GM13977 (cell line): ENCODE measurements at regions not wholly inside any gene's neighbourhood (a gene's known extent, or its start where the extent isn't known, plus 50 kb on each side); places are given as distances from the start of the nearest gene placed in this dataset.
"Not testable (repeated sequence)": the region's sequence is repeated elsewhere in the genome, so short reads cannot be mapped to it uniquely, and the experiment has no call there.

Experiments used
- DNase-seq: peaks from one replicate; pipeline ENCODE4 v3.0.0; 2012; ENCODE audit warnings: low spot score
- CTCF ChIP-seq: IDR thresholded peaks from 2 replicates; pipeline ENCODE4 v1.5.1; 2012; ENCODE audit warnings: mild to moderate bottlenecking, control low read depth; ENCODE audit not compliant: insufficient read depth; ENCODE audit errors: extremely low read depth, missing control alignments
- in situ Hi-C: fragments of 300-500 bp; cut with MboI; formaldehyde crosslinking; loops from one replicate; pipeline ENCODE4 v1.12.0; 2022; ENCODE audit warnings: low sequenced_read_pairs, low pct_unique_long_range_greater_than_20kb, mixed read lengths, inconsistent platforms; ENCODE audit not compliant: unreplicated experiment

DNA sequence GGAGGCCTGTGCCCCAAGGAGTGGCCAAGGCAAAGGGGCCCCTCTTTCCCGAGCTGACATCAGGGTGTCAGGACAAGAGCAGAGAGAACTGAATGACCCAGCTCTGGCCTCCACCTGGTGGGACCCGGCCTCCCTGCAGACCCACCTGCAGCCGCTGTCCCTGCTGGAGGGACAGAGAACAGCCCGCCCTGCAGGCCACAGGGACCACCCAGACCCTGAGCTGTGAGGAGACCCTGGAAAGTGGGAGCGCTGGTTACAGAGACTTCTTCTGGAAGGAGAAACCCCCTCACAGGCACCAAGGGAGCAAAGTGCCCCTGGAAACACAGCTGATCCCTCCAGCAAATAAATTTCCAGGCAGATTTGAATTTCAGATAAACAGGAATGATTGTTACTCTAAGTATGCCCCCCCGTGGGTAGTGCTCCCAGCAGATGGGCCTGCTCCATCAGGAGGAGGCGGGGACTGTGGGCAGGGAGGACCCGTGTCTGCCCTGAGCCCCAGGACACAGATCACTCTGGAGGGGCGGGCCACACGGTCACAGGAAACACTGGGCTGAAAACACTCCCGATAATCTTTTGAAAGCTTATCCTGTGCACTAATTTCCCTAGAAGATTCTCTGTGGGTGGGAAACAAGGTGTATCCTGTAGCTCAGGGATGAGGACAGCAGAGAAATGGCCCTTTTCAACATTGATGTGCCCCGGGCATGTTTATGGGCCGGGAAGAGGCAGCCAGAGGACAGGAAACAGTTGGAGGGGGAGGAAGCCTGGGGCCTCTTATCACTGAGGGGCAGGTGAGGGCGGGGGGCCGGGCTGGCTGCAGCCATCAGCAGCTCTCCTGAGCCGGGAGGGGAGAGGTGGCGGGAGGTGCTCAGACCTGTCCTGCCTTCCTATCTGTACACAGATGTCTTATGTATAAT, 276.0 kb downstream of the ADGRD1 start:
- no peak for TF ChIP-seq CTCF
- in situ Hi-C loops: loop anchor here (5.0 kb wide), 1 partner anchor 208 kb away; no protein-coding TSS in a partner anchor
- no peak for DNase-seq

DNA sequence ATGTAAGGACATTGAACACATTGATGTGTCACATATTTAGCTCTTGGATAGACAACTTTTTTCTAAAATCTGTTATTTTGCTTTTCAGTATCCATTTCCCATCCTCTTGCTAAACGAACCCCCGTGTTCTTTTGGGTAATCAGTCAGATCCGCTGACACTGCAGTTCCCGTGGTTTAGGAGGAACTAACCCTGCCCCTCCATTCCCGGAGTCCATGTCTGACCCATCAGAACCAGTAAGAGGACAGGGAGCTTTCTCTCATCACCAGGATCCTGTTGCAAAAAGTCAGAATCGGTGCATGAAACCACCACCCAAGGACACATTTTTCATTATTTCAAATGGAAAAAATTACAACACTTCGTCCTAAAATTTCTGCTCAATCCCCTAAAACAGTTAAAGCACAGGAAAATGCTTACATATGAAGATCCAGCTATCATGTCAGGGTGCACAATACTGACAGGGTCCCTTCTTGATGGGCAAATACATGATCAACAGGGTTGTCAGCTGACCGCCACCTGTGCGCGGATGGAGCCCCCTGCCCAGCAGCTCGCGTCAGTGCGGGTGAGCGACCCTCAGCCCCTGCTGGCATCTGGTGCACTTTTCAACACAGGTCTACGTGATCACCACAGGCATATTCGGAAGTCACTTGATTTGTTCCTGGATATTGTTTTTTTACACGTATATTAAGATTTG, 276.8 kb downstream of the ADGRD1 start:
- DNase-seq: no peak
- no peak for TF ChIP-seq CTCF
- in situ Hi-C loops: no loop called here

GRCh38 chr12:131231032-131231980, 277.6 kb downstream of the ADGRD1 start:
- no peak for DNase-seq
- TF ChIP-seq CTCF: no peak
- in situ Hi-C loops: no loop called here

DNA sequence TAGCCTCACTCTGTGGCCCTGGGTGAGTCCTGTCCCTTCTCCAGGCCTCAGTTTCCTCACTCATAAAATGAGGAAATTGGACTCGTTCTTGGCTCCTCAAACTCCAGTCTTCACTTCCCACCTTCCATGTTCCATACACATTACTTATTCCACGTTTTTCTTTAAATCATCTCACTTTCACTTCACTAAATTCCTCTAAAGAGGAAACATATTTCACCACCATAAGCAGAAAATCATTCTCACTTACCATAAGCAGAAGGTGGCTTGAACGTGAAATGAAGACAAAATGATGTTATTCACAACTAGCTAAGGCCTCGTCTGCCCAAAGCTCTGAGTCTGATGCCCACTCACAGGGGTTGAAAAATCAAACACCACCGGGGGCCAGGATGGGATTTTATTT, 278.3 kb downstream of the ADGRD1 start:
- no peak for TF ChIP-seq CTCF
- in situ Hi-C loops: no loop called here

GRCh38 chr12:131232872-131233271, 279.2 kb downstream of the ADGRD1 start:
- in situ Hi-C loops, DNase-seq: not testable (repeated sequence)

More for the DNA sequence above, 278.3 kb downstream of the ADGRD1 start:
- DNase-seq: no peak

DNA sequence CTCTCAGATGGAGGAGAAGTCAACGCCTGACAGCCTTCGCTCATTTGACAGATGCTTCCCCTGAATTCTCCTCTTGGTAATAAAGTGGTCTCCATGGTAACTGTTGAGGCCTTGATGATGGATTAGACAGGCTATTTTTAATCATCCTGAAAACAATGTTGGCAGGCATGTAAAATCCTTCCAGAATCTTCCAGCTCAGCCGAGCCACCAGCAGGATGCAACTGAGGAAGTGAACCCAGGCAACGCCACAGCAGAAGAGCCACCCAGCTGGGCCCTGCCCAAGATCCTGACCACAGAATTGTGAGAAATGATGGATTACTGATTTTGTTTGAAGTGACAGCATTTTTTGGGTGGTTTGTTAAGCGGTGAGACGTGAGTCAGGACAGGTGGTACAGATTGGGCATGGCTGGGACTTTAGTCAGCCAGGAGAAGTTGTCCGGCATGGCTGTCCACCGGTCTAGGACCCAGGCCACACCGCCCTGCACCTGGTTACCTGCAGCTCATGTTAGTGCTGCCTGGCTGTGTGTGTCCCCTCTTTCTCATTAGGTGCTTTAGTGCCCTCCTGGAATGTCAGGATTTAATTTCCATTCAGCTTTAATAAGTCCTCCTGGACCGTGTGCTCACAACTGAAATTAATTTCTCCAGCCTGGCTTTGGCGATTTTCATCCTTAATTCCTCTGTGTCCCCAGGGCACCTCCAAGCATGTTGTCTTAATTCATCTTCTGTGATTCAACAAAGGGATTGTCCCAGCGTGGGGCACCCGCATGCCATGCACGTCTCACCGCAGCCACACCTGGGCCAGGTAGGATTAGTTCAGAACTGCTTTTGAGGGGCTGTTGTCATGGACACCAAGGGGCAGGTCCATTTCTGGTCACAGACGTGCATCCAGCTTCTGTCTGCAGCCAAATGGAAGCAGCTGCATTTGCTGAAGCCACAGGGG, 280.4 kb downstream of the ADGRD1 start:
- DNase-seq, in situ Hi-C loops: not testable (repeated sequence)

DNA sequence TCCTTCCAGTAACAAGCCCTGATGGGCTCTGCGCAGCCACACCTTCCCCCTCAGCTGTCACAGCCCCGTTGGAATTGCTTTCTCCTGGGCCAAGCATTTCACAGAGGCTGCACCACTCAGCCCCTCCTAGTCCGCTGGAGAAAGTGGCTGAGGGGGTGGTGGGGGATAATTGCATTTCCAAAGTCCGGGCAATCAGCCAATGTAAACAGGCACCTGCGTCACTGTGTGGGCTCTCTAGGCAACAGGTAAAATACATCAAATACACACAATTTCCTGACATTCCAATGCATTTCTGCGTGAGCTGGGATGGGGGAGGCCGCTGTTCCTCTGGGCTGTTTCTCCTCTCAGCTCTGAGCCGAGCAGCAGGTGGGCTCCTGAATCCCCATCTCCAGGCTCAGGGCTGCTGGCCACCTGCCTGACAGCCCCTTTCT, 281.1 kb downstream of the ADGRD1 start:
- DNase-seq, in situ Hi-C loops: not testable (repeated sequence)
